ENCODE measurements at regions not wholly inside any gene's neighbourhood (a gene's known extent, or its start where the extent isn't known, plus 50 kb on each side); places are given as distances from the start of the nearest gene placed in this dataset.
"Not testable (repeated sequence)": the region's sequence is repeated elsewhere in the genome, so short reads cannot be mapped to it uniquely, and the experiment has no call there.

- no peaks in the 10 kb centered on the region for H3K79me2 ChIP-seq (ENCODE audit: insufficient read depth, low read depth, low read length)
- no peak overlapping the region for H3K4me3 ChIP-seq (ENCODE audit: low read depth, low read length, poor library complexity, severe bottlenecking)
- no peak for DNase-seq (ENCODE audit: low spot score)
- no peak overlapping the region for H3K27ac ChIP-seq (ENCODE audit: low read depth, low read length, poor library complexity, severe bottlenecking)
- H4K20me1 ChIP-seq (ENCODE audit: insufficient read depth, low read length), result no peaks in the 10 kb centered on the region
- ChIA-PET CTCF (ENCODE audit: unreplicated experiment) (interaction anchor here (0.5 kb wide), 1 partner anchor 572 kb away, joined by 3 read pairs; no protein-coding TSS in a partner anchor), POLR2A (interaction anchor here (1.2 kb wide), 1 partner anchor 23 kb away, joined by 5 read pairs; no protein-coding TSS in a partner anchor)
- TF ChIP-seq EZH2phosphoT487 (IDR thresholded peaks at IDR 0.05; ENCODE audit: borderline replicate concordance, low read depth, low read length), result no peak
- TF ChIP-seq, protein P1, sequence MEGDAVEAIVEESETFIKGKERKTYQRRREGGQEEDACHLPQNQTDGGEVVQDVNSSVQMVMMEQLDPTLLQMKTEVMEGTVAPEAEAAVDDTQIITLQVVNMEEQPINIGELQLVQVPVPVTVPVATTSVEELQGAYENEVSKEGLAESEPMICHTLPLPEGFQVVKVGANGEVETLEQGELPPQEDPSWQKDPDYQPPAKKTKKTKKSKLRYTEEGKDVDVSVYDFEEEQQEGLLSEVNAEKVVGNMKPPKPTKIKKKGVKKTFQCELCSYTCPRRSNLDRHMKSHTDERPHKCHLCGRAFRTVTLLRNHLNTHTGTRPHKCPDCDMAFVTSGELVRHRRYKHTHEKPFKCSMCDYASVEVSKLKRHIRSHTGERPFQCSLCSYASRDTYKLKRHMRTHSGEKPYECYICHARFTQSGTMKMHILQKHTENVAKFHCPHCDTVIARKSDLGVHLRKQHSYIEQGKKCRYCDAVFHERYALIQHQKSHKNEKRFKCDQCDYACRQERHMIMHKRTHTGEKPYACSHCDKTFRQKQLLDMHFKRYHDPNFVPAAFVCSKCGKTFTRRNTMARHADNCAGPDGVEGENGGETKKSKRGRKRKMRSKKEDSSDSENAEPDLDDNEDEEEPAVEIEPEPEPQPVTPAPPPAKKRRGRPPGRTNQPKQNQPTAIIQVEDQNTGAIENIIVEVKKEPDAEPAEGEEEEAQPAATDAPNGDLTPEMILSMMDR (conservative IDR thresholded peaks at IDR 0.05; ENCODE audit: low read length), result no peak
- no TSS peak for BruUV-seq (replicated peaks)
- no peaks in the 10 kb centered on the region for H3K9me3 ChIP-seq (ENCODE audit: low read length)
- H3K4me1 ChIP-seq (ENCODE audit: insufficient read depth, low read length, poor library complexity, severe bottlenecking), result peaks cover 7% of the 10 kb centered on the region
- H3K36me3 ChIP-seq (ENCODE audit: insufficient read depth, low read length), result no peaks in the 10 kb centered on the region
- H2AFZ ChIP-seq (ENCODE audit: low read length), result no peak overlapping the region
- H3K9me2 ChIP-seq (ENCODE audit: insufficient read depth, low read length), result no peaks in the 10 kb centered on the region
- intact Hi-C loops (cut with micrococcal nuclease; ENCODE audit: unreplicated experiment), result loop anchor here (10.0 kb wide), 1 partner anchor 214 kb away; no protein-coding TSS in a partner anchor
- no peak overlapping the region for H3K4me2 ChIP-seq (ENCODE audit: low read length)
Observed at GRCh38 chr10:124170631-124171030, 77.2 kb upstream of the CHST15 start.

DNA sequence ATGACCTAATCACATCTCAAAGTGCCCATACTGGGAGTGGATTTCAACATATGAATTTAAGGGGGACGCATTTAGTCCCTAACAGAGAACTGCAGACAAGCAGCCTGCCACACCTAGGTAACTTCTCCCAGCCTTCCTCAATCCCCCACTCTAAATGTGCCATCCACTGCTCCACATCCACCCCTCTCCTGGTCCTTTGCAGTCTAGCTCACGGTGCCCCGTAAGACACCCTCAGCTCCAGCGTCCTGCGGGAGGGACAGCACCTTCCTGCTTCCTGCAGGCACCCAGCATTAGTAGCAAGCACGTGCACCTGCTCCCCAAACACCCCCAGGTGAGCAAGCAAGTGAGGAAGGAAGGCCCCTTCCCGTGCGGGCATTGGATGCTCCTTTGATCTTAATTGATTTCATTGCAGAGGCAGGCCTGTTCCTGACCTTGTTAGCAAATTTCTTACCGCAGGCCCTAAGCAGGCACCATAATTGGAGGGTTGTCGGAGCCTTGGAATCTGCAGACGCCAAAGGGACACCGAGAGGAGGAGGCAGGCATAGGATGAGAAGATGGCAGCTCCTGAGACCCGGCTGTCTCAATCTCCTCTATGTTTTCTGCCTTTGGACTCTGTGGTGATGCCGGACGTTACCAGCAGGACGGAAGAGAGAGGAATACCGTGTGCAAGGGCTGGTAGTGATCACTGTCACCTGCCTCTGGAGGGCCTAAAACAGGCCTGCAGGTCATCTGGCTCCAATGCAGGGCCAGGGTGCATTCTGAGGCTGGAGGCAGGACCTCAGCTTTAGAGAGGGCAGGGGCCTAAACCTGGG lies 75.8 kb upstream of the CHST15 start:
- POLR2A ChIA-PET, result interaction anchor here (0.8 to 1.7 kb wide), 3 partner anchors 22 to 27 kb away, joined by 3 to 5 read pairs (median 3); no protein-coding TSS in a partner anchor
- Histone ChIP-seq H2AFZ (ENCODE audit: low read length) (no peak overlapping the region), H3K4me2 (ENCODE audit: low read length) (no peak overlapping the region), H3K79me2 (ENCODE audit: insufficient read depth, low read depth, low read length) (no peaks in the 10 kb centered on the region), H3K9me2 (ENCODE audit: insufficient read depth, low read length) (no peaks in the 10 kb centered on the region), H3K9me3 (ENCODE audit: low read length) (no peaks in the 10 kb centered on the region), H3K4me3 (ENCODE audit: low read depth, low read length, poor library complexity, severe bottlenecking) (no peak overlapping the region), H3K36me3 (ENCODE audit: insufficient read depth, low read length) (no peaks in the 10 kb centered on the region), H4K20me1 (ENCODE audit: insufficient read depth, low read length) (no peaks in the 10 kb centered on the region), H3K27ac (ENCODE audit: low read depth, low read length, poor library complexity, severe bottlenecking) (no peak overlapping the region), H3K4me1 (ENCODE audit: insufficient read depth, low read length, poor library complexity, severe bottlenecking) (no peaks in the 10 kb centered on the region)
- intact Hi-C loops (cut with micrococcal nuclease; ENCODE audit: unreplicated experiment), result no loop called here
- TF ChIP-seq, protein P1 (conservative IDR thresholded peaks at IDR 0.05; ENCODE audit: low read length), result no peak
- TF ChIP-seq EZH2phosphoT487 (IDR thresholded peaks at IDR 0.05; ENCODE audit: borderline replicate concordance, low read depth, low read length), result no peak
- CTCF ChIA-PET (ENCODE audit: unreplicated experiment), result no interaction called here
- no peak for DNase-seq (ENCODE audit: low spot score)
- no TSS peak for BruUV-seq (replicated peaks)

DNA sequence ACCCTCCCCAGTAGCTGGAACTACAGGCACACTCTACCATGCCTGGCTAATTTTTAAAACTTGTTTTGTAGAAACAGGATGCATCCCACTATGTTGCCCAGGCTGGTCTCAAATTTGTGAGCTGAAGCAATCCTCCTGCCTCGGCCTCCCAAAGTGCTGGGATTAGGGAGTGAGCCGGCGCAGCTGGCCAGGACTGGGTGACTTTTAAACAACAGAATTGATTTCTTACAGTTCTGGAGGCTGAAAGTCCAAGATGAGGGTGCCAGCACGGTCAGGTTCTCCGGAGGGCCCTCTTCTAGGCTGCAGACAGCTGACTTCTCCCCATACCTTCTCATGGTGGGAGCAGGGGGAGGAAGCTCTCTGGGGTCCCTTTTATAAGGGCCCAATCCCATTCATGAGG lies 75.2 kb upstream of the CHST15 start:
- no peaks in the 10 kb centered on the region for H3K36me3 ChIP-seq (ENCODE audit: insufficient read depth, low read length)
- no peaks in the 10 kb centered on the region for H3K9me2 ChIP-seq (ENCODE audit: insufficient read depth, low read length)
- intact Hi-C loops (cut with micrococcal nuclease; ENCODE audit: unreplicated experiment), result no loop called here
- no peak for DNase-seq (ENCODE audit: low spot score)
- BruUV-seq (replicated peaks), result no TSS peak
- no peak overlapping the region for H2AFZ ChIP-seq (ENCODE audit: low read length)
- no peak overlapping the region for H3K27ac ChIP-seq (ENCODE audit: low read depth, low read length, poor library complexity, severe bottlenecking)
- ChIA-PET CTCF (ENCODE audit: unreplicated experiment) (no interaction called here), POLR2A (interaction anchor here (0.8 to 1.7 kb wide), 2 partner anchors 25 to 26 kb away, joined by 3 read pairs; no protein-coding TSS in a partner anchor)
- H3K4me1 ChIP-seq (ENCODE audit: insufficient read depth, low read length, poor library complexity, severe bottlenecking), result no peaks in the 10 kb centered on the region
- no peaks in the 10 kb centered on the region for H3K9me3 ChIP-seq (ENCODE audit: low read length)
- no peak for TF ChIP-seq EZH2phosphoT487 (IDR thresholded peaks at IDR 0.05; ENCODE audit: borderline replicate concordance, low read depth, low read length)
- H3K4me2 ChIP-seq (ENCODE audit: low read length), result no peak overlapping the region
- no peaks in the 10 kb centered on the region for H3K79me2 ChIP-seq (ENCODE audit: insufficient read depth, low read depth, low read length)
- H4K20me1 ChIP-seq (ENCODE audit: insufficient read depth, low read length), result no peaks in the 10 kb centered on the region
- no peak overlapping the region for H3K4me3 ChIP-seq (ENCODE audit: low read depth, low read length, poor library complexity, severe bottlenecking)

GRCh38 chr10:124167925-124168324 lies 74.5 kb upstream of the CHST15 start:
- H3K79me2 ChIP-seq (ENCODE audit: insufficient read depth, low read depth, low read length); H3K4me2 ChIP-seq (ENCODE audit: low read length); H3K9me3 ChIP-seq (ENCODE audit: low read length); intact Hi-C loops (cut with micrococcal nuclease; ENCODE audit: unreplicated experiment); DNase-seq (ENCODE audit: low spot score); H3K9me2 ChIP-seq (ENCODE audit: insufficient read depth, low read length); H3K27ac ChIP-seq (ENCODE audit: low read depth, low read length, poor library complexity, severe bottlenecking); CTCF ChIA-PET (ENCODE audit: unreplicated experiment); H4K20me1 ChIP-seq (ENCODE audit: insufficient read depth, low read length); H3K4me3 ChIP-seq (ENCODE audit: low read depth, low read length, poor library complexity, severe bottlenecking); H3K36me3 ChIP-seq (ENCODE audit: insufficient read depth, low read length); BruUV-seq (replicated peaks); H2AFZ ChIP-seq (ENCODE audit: low read length); H3K4me1 ChIP-seq (ENCODE audit: insufficient read depth, low read length, poor library complexity, severe bottlenecking): not testable (repeated sequence)
- POLR2A ChIA-PET, result interaction anchor here (0.6 kb wide), 1 partner anchor 644 kb away, joined by 3 read pairs; no protein-coding TSS in a partner anchor
